ENCODE measurements at regions not wholly inside any gene's neighbourhood (a gene's known extent, or its start where the extent isn't known, plus 50 kb on each side); places are given as distances from the start of the nearest gene placed in this dataset.

GRCh38 chr6:93474733-93475179 is 55.4 kb upstream of the EPHA7 start:
- TF ChIP-seq, protein P1, sequence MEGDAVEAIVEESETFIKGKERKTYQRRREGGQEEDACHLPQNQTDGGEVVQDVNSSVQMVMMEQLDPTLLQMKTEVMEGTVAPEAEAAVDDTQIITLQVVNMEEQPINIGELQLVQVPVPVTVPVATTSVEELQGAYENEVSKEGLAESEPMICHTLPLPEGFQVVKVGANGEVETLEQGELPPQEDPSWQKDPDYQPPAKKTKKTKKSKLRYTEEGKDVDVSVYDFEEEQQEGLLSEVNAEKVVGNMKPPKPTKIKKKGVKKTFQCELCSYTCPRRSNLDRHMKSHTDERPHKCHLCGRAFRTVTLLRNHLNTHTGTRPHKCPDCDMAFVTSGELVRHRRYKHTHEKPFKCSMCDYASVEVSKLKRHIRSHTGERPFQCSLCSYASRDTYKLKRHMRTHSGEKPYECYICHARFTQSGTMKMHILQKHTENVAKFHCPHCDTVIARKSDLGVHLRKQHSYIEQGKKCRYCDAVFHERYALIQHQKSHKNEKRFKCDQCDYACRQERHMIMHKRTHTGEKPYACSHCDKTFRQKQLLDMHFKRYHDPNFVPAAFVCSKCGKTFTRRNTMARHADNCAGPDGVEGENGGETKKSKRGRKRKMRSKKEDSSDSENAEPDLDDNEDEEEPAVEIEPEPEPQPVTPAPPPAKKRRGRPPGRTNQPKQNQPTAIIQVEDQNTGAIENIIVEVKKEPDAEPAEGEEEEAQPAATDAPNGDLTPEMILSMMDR (IDR thresholded peaks at IDR 0.05 in 4 of 5, conservative IDR thresholded peaks at IDR 0.05 in 1 of 5): no peak
- no peak for TF ChIP-seq POLR2A (IDR thresholded peaks at IDR 0.05)

All from gastrocnemius medialis (tissue), 4 donors.